Activated T-cell treated with anti-CD3 and anti-CD28 coated beads, Interleukin-2, amount 50 U/mL, for 24 hours (primary cell): ENCODE measurements at regions not wholly inside any gene's neighbourhood (a gene's known extent, or its start where the extent isn't known, plus 50 kb on each side); places are given as distances from the start of the nearest gene placed in this dataset.

ENCODE experiments used
- DNase-seq: peaks from one replicate; pipeline ENCODE4 v3.0.0-alpha.2; 2020
- H3K27ac Mint-ChIP-seq: 2 replicates; pipeline ENCODE4 v1.8.0; 2020; ENCODE audit warnings: mild to moderate bottlenecking, mixed read lengths
- H3K27me3 Mint-ChIP-seq: 2 replicates; pipeline ENCODE4 v1.8.0; 2020; ENCODE audit warnings: mixed read lengths
- H3K36me3 Mint-ChIP-seq: 2 replicates; pipeline ENCODE4 v1.8.0; 2020; ENCODE audit warnings: low read depth, mixed read lengths
- H3K4me1 Mint-ChIP-seq: 2 replicates; pipeline ENCODE4 v1.8.0; 2020; ENCODE audit warnings: low read depth, mixed read lengths
- H3K4me3 Mint-ChIP-seq: 2 replicates; pipeline ENCODE4 v1.8.0; 2020; ENCODE audit warnings: mild to moderate bottlenecking, moderate library complexity, mixed read lengths
- H3K9me3 Mint-ChIP-seq: 2 replicates; pipeline ENCODE4 v1.8.0; 2020; ENCODE audit warnings: mixed read lengths

GRCh38 chr2:67660015-67660602 is 263.0 kb downstream of the ETAA1 start:
- Mint-ChIP-seq H3K9me3 (peaks cover 5% of the 10 kb centered on the region), H3K27ac (no peak overlapping the region), H3K36me3 (no peaks in the 10 kb centered on the region), H3K4me1 (no peaks in the 10 kb centered on the region), H3K27me3 (no peaks in the 10 kb centered on the region), H3K4me3 (no peak overlapping the region)
- no peak for DNase-seq

DNA sequence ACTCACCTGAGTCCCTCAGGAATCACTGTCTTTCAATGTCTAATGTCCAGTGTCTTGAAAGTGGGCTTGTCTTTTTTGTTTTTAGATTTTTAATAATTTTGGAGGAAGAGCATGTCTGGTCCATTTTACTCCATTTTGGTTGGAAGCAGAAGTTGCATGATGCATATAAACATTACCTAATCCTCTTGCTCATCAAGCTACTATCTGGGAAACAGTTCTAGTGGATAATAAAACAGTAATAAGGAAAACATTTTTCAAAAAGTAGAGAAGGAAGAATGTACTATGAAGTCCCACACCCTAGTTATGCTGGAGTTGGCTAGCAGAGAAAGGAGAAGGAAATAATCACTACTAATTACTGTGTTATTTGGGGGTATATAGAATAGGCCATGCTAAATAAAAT is 263.7 kb downstream of the ETAA1 start:
- Mint-ChIP-seq H3K4me1 (no peaks in the 10 kb centered on the region), H3K4me3 (no peak overlapping the region), H3K27ac (no peak overlapping the region), H3K27me3 (no peaks in the 10 kb centered on the region), H3K36me3 (no peaks in the 10 kb centered on the region), H3K9me3 (peaks cover 4% of the 10 kb centered on the region)
- no peak for DNase-seq

DNA sequence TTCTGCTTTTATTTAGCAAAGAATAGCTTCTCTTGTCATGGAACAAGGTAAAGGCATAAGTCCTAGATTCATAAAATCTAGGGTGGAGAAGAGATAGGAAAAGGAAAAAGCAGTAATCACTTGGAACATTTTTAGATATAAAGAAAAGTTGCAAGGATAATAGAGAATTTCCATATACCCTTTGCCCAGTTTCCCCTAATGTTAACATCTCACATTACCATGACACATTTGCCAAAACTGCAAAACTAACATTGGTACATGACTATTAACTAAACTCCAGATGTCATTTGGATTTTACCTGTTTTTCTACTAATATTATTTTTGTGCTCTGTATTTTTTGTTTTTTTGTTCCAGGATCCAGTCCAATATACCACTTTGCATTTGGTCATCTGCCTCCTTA is 265.1 kb downstream of the ETAA1 start:
- no peaks in the 10 kb centered on the region for H3K36me3 Mint-ChIP-seq
- H3K9me3 Mint-ChIP-seq = peaks cover 4% of the 10 kb centered on the region
- H3K27ac Mint-ChIP-seq = no peak overlapping the region
- DNase-seq = no peak
- no peak overlapping the region for H3K4me3 Mint-ChIP-seq
- H3K4me1 Mint-ChIP-seq = no peaks in the 10 kb centered on the region
- peaks cover 4% of the 10 kb centered on the region for H3K27me3 Mint-ChIP-seq

GRCh38 chr2:67663776-67664175 is 266.6 kb downstream of the ETAA1 start:
- Mint-ChIP-seq H3K36me3 (no peaks in the 10 kb centered on the region), H3K9me3 (peaks cover 4% of the 10 kb centered on the region), H3K4me3 (no peak overlapping the region), H3K4me1 (no peaks in the 10 kb centered on the region), H3K27me3 (peaks cover 4% of the 10 kb centered on the region), H3K27ac (no peak overlapping the region)
- no peak for DNase-seq

GRCh38 chr2:67666386-67667053 is 269.4 kb downstream of the ETAA1 start:
- no peak for DNase-seq
- no peak overlapping the region for H3K4me3 Mint-ChIP-seq
- H3K27ac Mint-ChIP-seq = no peak overlapping the region

DNA sequence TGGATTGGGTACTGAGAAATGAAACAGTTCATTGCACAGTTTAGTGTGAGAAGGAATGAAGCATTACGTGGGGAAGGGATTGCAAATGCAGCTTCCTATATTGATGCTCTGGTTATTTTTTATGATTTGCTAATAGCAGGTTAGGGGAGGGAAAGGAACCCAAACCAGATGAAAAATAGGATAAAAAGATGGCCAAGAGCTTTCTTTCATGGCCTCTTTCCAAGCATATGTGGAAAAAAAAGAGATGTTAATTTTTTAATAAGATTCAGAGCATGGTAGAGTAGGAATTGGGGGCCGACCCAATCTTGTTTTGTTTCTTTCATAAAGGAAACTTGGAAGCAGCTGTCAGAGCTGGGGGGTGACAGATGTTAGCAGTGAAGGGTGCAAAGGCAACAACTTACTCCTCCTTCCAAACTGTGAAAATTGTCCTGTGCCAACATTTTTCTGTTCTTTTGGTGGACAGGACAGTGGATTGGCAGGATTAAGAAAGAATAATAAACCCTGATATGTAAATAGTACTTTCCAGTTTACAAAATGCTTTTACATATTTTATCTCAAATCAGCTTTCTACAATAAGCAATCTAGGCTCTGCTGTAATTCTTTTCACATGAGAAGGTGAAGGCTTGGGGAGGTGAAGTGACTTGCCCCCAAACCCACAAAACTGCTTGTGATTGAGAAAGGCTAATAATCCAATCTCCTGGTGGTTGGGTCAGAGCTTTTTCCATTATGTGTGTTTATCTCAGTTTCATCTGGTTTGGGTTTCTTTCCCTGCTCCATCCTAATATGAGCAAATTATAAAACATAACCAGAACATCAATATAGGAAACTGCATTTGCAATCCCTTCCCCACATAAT is 270.1 kb downstream of the ETAA1 start:
- Mint-ChIP-seq H3K9me3 (no peaks in the 10 kb centered on the region), H3K27ac (no peak overlapping the region), H3K27me3 (peaks cover 4% of the 10 kb centered on the region), H3K4me1 (no peaks in the 10 kb centered on the region), H3K36me3 (no peaks in the 10 kb centered on the region), H3K4me3 (no peak overlapping the region)
- no peak for DNase-seq

More at GRCh38 chr2:67666386-67667053, 269.4 kb downstream of the ETAA1 start:
- no peaks in the 10 kb centered on the region for H3K4me1 Mint-ChIP-seq
- no peaks in the 10 kb centered on the region for H3K9me3 Mint-ChIP-seq
- H3K27me3 Mint-ChIP-seq = peaks cover 4% of the 10 kb centered on the region
- no peaks in the 10 kb centered on the region for H3K36me3 Mint-ChIP-seq

GRCh38 chr2:67668538-67668937 is 271.4 kb downstream of the ETAA1 start:
- no peak for DNase-seq
- Mint-ChIP-seq H3K27me3 (peaks cover 4% of the 10 kb centered on the region), H3K9me3 (no peaks in the 10 kb centered on the region), H3K4me1 (no peaks in the 10 kb centered on the region), H3K4me3 (no peak overlapping the region), H3K36me3 (no peaks in the 10 kb centered on the region), H3K27ac (no peak overlapping the region)

- DNase-seq = no peak
- no peaks in the 10 kb centered on the region for H3K9me3 Mint-ChIP-seq
- no peak overlapping the region for H3K4me3 Mint-ChIP-seq
- no peaks in the 10 kb centered on the region for H3K36me3 Mint-ChIP-seq
- H3K27me3 Mint-ChIP-seq = peaks cover 4% of the 10 kb centered on the region
- no peak overlapping the region for H3K27ac Mint-ChIP-seq
- no peaks in the 10 kb centered on the region for H3K4me1 Mint-ChIP-seq
These were observed 272.0 kb downstream of the ETAA1 start for GRCh38 chr2:67669168-67669567.

- no peaks in the 10 kb centered on the region for H3K36me3 Mint-ChIP-seq
- H3K4me3 Mint-ChIP-seq = no peak overlapping the region
- no peaks in the 10 kb centered on the region for H3K9me3 Mint-ChIP-seq
- H3K27ac Mint-ChIP-seq = no peak overlapping the region
- peaks cover 4% of the 10 kb centered on the region for H3K27me3 Mint-ChIP-seq
- DNase-seq = no peak
- no peaks in the 10 kb centered on the region for H3K4me1 Mint-ChIP-seq
These were observed 272.6 kb downstream of the ETAA1 start for GRCh38 chr2:67669766-67670165.

GRCh38 chr2:67670747-67671183 is 273.6 kb downstream of the ETAA1 start:
- Mint-ChIP-seq H3K4me1 (no peaks in the 10 kb centered on the region), H3K27me3 (peaks cover 4% of the 10 kb centered on the region), H3K27ac (no peak overlapping the region), H3K9me3 (no peaks in the 10 kb centered on the region), H3K4me3 (no peak overlapping the region), H3K36me3 (no peaks in the 10 kb centered on the region)
- no peak for DNase-seq

DNA sequence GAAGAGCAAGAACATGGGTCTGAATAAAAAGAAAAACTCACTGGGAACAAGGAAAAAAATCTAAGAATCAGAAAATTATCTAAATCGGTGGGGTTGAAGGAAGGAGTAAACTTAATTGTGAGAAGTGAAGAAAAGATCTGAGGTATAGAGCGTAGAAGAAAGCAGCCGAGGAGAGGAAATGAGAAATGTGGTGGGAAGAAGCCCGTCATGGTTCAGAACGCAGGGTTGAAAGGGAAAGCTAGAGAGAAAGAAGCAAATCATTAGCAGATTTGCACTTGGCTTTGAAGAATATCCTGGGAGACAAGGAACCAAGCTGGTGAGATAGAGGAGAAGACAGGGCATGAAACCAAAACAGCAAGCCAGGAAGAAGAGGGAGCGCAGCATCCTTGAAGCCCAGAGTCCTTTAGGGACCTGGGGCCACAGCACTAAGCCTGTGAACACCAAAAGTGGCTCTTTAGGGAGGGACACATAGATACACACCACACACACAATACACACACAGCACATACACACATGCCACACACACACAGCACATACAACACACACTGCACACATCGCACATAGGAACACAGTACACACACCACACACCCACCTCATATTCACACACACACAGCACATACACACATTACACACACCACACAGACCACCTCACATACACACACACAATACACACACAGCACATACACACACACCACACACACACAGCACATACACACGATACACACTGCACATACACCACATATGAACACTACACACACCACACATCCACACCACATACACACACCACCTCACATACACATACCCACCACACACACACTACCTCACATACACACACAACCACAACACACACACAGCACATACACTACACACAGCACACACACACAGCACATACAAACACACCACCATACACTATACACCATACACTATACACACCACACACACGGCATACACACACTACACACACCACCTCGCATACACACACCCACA is 274.6 kb downstream of the ETAA1 start:
- DNase-seq = no peak
- Mint-ChIP-seq H3K36me3 (no peaks in the 10 kb centered on the region), H3K27ac (no peak overlapping the region), H3K4me3 (no peak overlapping the region), H3K27me3 (no peaks in the 10 kb centered on the region), H3K9me3 (no peaks in the 10 kb centered on the region), H3K4me1 (no peaks in the 10 kb centered on the region)

- no peak overlapping the region for H3K27ac Mint-ChIP-seq
- H3K4me1 Mint-ChIP-seq = no peaks in the 10 kb centered on the region
- no peaks in the 10 kb centered on the region for H3K9me3 Mint-ChIP-seq
- H3K4me3 Mint-ChIP-seq = no peak overlapping the region
- no peaks in the 10 kb centered on the region for H3K27me3 Mint-ChIP-seq
- H3K36me3 Mint-ChIP-seq = no peaks in the 10 kb centered on the region
- DNase-seq = no peak
These were observed 277.5 kb downstream of the ETAA1 start for GRCh38 chr2:67674668-67675067.

DNA sequence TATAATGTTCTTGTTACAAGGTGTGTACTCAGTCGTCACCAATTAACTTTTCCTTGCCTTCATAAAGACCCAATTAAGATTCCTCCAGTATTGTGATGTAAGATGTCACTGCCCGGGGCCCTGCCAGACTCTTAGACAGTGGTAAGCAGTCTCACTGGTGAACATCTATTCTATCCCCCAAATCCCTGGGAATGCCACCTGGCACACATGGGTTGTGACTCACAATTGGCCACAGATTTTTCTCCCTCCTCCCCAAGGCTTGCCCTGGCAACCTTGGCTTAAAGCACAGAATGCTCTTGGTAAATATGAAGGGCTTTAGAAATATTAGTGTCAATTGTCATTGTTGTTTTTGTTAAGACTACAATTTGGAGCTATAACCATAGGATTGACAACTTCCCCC is 287.9 kb downstream of the ETAA1 start:
- H3K4me1 Mint-ChIP-seq = no peaks in the 10 kb centered on the region
- no peak overlapping the region for H3K4me3 Mint-ChIP-seq
- H3K27me3 Mint-ChIP-seq = peaks cover 3% of the 10 kb centered on the region
- no peaks in the 10 kb centered on the region for H3K9me3 Mint-ChIP-seq
- no peak for DNase-seq
- H3K36me3 Mint-ChIP-seq = no peaks in the 10 kb centered on the region
- no peak overlapping the region for H3K27ac Mint-ChIP-seq

- Mint-ChIP-seq H3K9me3 (no peaks in the 10 kb centered on the region), H3K4me1 (no peaks in the 10 kb centered on the region), H3K4me3 (no peak overlapping the region), H3K27me3 (peaks cover 3% of the 10 kb centered on the region), H3K36me3 (no peaks in the 10 kb centered on the region), H3K27ac (no peak overlapping the region)
- DNase-seq = no peak
These were observed 289.1 kb downstream of the ETAA1 start for GRCh38 chr2:67686254-67686653.
